ENCODE measurements at regions not wholly inside any gene's neighbourhood (a gene's known extent, or its start where the extent isn't known, plus 50 kb on each side); places are given as distances from the start of the nearest gene placed in this dataset.

DNA sequence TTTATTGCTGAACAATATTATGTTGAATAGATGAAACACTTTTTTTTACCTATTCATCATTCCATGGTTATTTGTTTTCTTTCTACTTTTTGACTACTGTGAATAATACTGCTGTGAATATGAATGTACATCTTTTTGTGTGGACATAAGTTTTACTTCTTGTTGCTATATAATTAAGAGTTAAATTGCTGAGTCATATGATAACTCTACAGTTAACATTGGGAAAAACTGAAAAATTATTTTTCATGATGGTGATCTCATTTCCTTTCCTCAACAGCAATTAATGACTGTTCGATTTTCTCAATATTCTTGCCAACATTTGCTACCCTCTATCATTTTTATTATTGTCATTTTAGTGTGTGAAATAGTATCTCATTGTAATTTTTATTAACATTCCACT is 106.9 kb upstream of the TECRL start:
- TF ChIP-seq, protein P1, sequence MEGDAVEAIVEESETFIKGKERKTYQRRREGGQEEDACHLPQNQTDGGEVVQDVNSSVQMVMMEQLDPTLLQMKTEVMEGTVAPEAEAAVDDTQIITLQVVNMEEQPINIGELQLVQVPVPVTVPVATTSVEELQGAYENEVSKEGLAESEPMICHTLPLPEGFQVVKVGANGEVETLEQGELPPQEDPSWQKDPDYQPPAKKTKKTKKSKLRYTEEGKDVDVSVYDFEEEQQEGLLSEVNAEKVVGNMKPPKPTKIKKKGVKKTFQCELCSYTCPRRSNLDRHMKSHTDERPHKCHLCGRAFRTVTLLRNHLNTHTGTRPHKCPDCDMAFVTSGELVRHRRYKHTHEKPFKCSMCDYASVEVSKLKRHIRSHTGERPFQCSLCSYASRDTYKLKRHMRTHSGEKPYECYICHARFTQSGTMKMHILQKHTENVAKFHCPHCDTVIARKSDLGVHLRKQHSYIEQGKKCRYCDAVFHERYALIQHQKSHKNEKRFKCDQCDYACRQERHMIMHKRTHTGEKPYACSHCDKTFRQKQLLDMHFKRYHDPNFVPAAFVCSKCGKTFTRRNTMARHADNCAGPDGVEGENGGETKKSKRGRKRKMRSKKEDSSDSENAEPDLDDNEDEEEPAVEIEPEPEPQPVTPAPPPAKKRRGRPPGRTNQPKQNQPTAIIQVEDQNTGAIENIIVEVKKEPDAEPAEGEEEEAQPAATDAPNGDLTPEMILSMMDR (IDR thresholded peaks at IDR 0.05 in 2 of 3, conservative IDR thresholded peaks at IDR 0.05 in 1 of 3; ENCODE audit: borderline replicate concordance in 1 of 3, insufficient read depth in 1 of 3, low read depth in 2 of 3, low read length in 2 of 3), result no peak
- TF ChIP-seq JUND (IDR thresholded peaks at IDR 0.05), result no peak
- TF ChIP-seq, protein P2, sequence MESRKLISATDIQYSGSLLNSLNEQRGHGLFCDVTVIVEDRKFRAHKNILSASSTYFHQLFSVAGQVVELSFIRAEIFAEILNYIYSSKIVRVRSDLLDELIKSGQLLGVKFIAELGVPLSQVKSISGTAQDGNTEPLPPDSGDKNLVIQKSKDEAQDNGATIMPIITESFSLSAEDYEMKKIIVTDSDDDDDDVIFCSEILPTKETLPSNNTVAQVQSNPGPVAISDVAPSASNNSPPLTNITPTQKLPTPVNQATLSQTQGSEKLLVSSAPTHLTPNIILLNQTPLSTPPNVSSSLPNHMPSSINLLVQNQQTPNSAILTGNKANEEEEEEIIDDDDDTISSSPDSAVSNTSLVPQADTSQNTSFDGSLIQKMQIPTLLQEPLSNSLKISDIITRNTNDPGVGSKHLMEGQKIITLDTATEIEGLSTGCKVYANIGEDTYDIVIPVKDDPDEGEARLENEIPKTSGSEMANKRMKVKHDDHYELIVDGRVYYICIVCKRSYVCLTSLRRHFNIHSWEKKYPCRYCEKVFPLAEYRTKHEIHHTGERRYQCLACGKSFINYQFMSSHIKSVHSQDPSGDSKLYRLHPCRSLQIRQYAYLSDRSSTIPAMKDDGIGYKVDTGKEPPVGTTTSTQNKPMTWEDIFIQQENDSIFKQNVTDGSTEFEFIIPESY (IDR thresholded peaks at IDR 0.05; ENCODE audit: extremely low read depth, insufficient replicate concordance, low read length), result no peak
- no peak for TF ChIP-seq POLR2A (IDR thresholded peaks at IDR 0.05; ENCODE audit: borderline replicate concordance, extremely low read depth, insufficient read depth, insufficient read length)
- TF ChIP-seq EZH2 (IDR thresholded peaks at IDR 0.05), result no peak

All from HCT116 (cell line).